ENCODE measurements at regions not wholly inside any gene's neighbourhood (a gene's known extent, or its start where the extent isn't known, plus 50 kb on each side); places are given as distances from the start of the nearest gene placed in this dataset.
A peak's percentile ranks its signal among the peaks of the same experiment; 100 is the strongest.
"Not testable (repeated sequence)": the region's sequence is repeated elsewhere in the genome, so short reads cannot be mapped to it uniquely, and the experiment has no call there.

DNA sequence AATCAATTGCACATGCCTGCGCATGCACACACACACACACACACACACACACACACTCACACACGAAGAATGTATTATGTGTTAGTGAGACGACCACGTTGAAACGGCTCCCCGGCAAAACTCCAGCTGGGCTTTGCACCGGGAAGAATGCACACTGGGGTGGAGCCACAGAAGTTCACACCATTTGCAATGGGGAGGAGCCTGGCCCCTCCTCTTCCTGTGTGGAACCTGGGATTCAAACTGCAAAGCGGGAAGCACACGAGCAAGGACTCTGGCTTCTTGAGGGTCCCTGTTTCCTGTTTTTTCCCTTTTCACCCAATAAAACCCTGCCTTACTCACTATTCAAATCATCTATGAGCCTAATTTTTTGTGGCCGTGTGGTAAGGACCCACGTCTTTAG lies 304.0 kb upstream of the TMEFF2 start:
- intact Hi-C loops (cut with DNase I), result no loop called here
- Histone ChIP-seq H3K4me1 (no peaks in the 10 kb centered on the region), H3K4me3 (no peak overlapping the region), H3K9me3 (no peaks in the 10 kb centered on the region), H3K27ac (no peak overlapping the region), H3K27me3 (no peaks in the 10 kb centered on the region), H3K36me3 (no peaks in the 10 kb centered on the region)
- peak in 1 of 4 donors; percentile 39 for DNase-seq
- TF ChIP-seq, protein P1, sequence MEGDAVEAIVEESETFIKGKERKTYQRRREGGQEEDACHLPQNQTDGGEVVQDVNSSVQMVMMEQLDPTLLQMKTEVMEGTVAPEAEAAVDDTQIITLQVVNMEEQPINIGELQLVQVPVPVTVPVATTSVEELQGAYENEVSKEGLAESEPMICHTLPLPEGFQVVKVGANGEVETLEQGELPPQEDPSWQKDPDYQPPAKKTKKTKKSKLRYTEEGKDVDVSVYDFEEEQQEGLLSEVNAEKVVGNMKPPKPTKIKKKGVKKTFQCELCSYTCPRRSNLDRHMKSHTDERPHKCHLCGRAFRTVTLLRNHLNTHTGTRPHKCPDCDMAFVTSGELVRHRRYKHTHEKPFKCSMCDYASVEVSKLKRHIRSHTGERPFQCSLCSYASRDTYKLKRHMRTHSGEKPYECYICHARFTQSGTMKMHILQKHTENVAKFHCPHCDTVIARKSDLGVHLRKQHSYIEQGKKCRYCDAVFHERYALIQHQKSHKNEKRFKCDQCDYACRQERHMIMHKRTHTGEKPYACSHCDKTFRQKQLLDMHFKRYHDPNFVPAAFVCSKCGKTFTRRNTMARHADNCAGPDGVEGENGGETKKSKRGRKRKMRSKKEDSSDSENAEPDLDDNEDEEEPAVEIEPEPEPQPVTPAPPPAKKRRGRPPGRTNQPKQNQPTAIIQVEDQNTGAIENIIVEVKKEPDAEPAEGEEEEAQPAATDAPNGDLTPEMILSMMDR (IDR thresholded peaks at IDR 0.05), result no peak
- ATAC-seq, result no peak

DNA sequence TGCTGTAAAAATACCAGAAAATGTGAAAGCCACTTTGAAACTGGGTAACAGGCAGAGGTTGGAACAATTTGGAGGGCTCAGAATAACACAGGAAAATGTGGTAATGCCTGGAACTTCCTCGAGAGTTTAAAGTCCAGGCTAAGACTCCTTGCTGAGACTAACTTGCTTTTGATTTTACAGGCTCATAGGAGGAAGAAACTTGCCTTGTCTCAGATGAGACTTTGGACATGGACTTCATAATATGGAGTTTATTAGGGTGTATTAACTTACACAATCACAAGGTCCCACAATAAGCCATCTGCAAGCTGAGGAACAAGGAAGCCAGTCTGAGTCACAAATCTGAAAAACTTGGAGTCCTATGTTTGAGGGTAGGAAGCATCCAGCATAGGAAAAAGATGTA lies 293.4 kb upstream of the TMEFF2 start:
- peaks cover 0 to 11% of the 10 kb centered on the region in 2 donors for H3K9me3 ChIP-seq
- H3K4me3 ChIP-seq, H3K27ac ChIP-seq: not testable (repeated sequence)

DNA sequence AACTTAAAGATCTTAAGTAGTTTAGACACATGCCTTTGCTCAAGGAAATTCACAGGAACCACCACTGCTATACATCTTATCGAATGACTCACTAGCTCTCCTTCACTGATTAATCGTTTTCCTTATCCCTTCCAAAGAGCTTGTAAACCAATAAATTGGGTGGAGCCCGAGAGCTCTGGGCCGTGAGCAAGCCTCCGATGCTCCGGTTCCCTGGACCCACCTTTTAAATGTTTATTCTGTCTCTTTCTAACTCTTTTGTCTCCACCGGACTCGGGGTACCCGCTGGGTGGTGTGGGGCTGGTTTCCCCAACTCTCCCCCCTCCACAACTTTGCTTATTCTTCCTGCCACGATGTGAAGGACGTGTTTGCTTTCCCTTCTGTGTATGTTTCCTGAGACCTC lies 292.9 kb upstream of the TMEFF2 start:
- intact Hi-C loops (cut with DNase I), result no loop called here
- DNase-seq, result no peak
- Histone ChIP-seq H3K36me3 (no peaks in the 10 kb centered on the region), H3K27ac (no peak overlapping the region), H3K27me3 (no peaks in the 10 kb centered on the region), H3K4me1 (no peaks in the 10 kb centered on the region), H3K4me3 (no peak overlapping the region), H3K9me3 (peaks cover 0 to 11% of the 10 kb centered on the region in 2 donors)
- TF ChIP-seq, protein P1 (IDR thresholded peaks at IDR 0.05), result no peak
- ATAC-seq, result no peak

More for the DNA sequence above, 293.4 kb upstream of the TMEFF2 start:
- H3K4me1 ChIP-seq; H3K27me3 ChIP-seq; ATAC-seq; DNase-seq; intact Hi-C loops (cut with DNase I); H3K36me3 ChIP-seq: not testable (repeated sequence)

DNA sequence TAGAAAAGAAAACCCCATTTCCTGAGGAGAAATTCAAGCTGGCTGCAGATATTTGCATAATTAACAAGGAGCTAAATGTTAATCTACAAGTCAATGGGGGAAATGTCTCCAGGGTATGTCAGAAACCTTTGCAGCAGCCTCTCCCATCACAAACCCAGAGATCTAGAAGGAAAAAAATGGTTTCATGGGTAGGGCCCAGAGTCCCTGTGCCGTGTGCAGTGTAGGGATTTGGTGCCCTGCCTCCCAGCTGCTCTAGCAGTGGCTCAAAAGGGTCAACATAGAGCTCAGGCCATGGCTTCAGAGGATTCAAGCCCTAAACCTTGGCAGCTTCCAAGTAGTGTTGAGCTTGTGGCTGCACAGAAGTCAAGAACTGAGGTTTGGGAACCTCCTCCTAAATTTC lies 290.2 kb upstream of the TMEFF2 start:
- Histone ChIP-seq H3K36me3 (no peaks in the 10 kb centered on the region), H3K9me3 (peaks cover 0 to 11% of the 10 kb centered on the region in 2 donors), H3K27ac (no peak overlapping the region), H3K4me3 (no peak overlapping the region), H3K4me1 (no peaks in the 10 kb centered on the region), H3K27me3 (no peaks in the 10 kb centered on the region)
- DNase-seq (no peak), ATAC-seq (no peak)
- TF ChIP-seq, protein P1 (IDR thresholded peaks at IDR 0.05), result no peak
- intact Hi-C loops (cut with DNase I), result no loop called here

DNA sequence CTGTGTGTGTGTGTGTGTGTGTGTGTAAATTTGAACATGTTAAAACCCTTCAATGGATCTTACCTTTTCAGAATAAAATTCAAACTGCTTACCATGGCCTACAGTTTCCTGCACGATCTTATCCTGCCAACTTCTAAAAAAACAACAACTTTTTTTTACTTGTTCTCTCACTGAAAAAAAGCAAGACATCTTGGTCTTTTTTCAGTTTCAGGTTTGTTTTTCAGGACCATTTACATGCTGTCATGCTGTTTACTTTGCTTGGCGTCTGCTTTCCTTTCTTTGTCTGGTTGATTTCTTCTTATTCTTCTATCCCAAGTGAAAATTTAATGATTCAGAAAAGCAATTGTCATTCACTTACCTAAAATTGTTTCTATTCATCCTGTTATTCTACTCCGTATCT lies 286.3 kb upstream of the TMEFF2 start:
- DNase-seq, result no peak
- Histone ChIP-seq H3K4me1 (no peaks in the 10 kb centered on the region), H3K4me3 (no peak overlapping the region), H3K36me3 (no peaks in the 10 kb centered on the region), H3K27me3 (no peaks in the 10 kb centered on the region), H3K27ac (no peak overlapping the region), H3K9me3 (peaks cover 0 to 6% of the 10 kb centered on the region in 2 donors)
- TF ChIP-seq, protein P1 (IDR thresholded peaks at IDR 0.05), result no peak
- ATAC-seq, result no peak
- intact Hi-C loops (cut with DNase I), result no loop called here

DNA sequence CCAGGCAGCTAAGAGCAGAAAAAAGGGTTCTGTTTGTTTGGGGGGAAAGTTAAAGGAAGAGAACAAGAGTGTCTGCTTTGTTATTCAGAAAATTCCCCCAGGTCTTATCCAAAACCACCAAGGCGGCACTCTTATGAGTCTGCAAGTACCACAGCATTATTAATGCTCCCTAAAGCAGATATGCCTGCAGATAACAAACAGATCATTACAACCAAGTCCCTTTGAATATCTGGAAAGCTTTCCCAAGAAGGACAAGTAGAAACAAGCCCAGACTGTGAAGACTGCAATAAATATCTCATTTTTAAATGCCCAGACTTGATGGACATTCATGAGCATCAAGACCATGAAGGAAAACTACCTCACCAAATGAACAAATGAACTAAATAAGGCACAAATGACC lies 278.6 kb upstream of the TMEFF2 start:
- intact Hi-C loops (cut with DNase I), result no loop called here
- no peaks in the 10 kb centered on the region for H3K27me3 ChIP-seq
- no peak overlapping the region for H3K4me3 ChIP-seq
- no peak for DNase-seq
- no peak for ATAC-seq
- H3K36me3 ChIP-seq, result no peaks in the 10 kb centered on the region
- TF ChIP-seq, protein P1 (IDR thresholded peaks at IDR 0.05), result no peak
- peaks cover 0 to 11% of the 10 kb centered on the region in 2 donors for H3K9me3 ChIP-seq
- no peak overlapping the region for H3K27ac ChIP-seq
- no peaks in the 10 kb centered on the region for H3K4me1 ChIP-seq

Data from left lung (tissue), 4 donors.